ENCODE measurements at regions not wholly inside any gene's neighbourhood (a gene's known extent, or its start where the extent isn't known, plus 50 kb on each side); places are given as distances from the start of the nearest gene placed in this dataset.

DNA sequence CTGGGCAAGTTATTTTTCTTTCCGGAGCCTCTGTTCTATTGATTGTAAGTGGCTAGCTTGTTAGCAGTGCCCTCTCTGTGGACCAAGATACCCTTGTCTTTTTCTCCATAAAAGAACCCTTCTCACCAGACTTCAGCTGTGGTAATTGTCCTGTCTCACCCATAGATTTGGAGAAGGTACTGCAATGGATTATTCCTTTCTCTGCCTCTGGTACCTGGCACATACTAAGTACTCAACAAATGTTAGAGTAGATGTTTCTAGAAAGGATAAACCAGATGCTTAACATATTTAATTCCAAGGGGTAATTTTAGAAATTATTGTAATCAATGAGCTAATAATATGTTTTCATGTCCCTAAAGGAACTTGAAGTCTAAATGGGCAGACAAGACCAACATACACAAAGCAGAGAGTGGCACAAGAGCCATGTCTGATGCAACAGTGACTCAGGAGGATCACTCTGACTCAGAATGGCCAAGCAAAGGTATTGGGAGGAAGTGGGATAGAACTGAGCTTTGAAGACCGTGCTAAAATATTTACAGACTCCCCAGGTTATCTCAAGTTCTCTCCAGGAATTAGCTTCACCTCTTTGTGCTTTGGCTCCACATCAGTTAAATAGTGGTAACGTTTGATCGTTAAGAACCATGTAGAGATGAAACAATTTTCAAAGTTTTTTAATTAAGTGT lies 129.7 kb upstream of the OSR1 start:
- ATAC-seq (peak; percentile 84), FAIRE-seq (peak; percentile 52), DNase-seq (ENCODE audit: low spot score) (peak; percentile 88)
- intact Hi-C loops (cut with micrococcal nuclease; ENCODE audit: unreplicated experiment) = loop anchor here (1.0 kb wide), 1 partner anchor 17 kb away; no protein-coding TSS in a partner anchor
- in situ Hi-C loops (cut with HindIII; ENCODE audit: extremely low pct_ligation_motif_present, low pct_unique_long_range_greater_than_20kb) = no loop called here
- H2AFZ ChIP-seq (ENCODE audit: low read length) = no peak overlapping the region
- ChIA-PET CTCF (ENCODE audit: low intra/inter-chr PET ratio, low total read pairs) (no interaction called here), POLR2A (interaction anchor here (0.6 to 3.2 kb wide), 3 partner anchors 16 to 129 kb away, joined by 3 to 33 read pairs (median 3); no protein-coding TSS in a partner anchor)
- H3K27ac ChIP-seq (ENCODE audit: extremely low read length, insufficient read depth, low read length) = no peak overlapping the region
- H3K4me3 ChIP-seq (replicated peaks in 1 of 3; ENCODE audit: insufficient read depth in 1 of 3, low read depth in 2 of 3, low read length in 3 of 3) = no peak overlapping the region
- H3K36me3 ChIP-seq (replicated peaks in 1 of 2; ENCODE audit: control insufficient read depth in 1 of 2, insufficient read depth in 2 of 2, low read length in 2 of 2) = no peaks in the 10 kb centered on the region
- BruUV-seq (replicated peaks) = no TSS peak
- H3K4me2 ChIP-seq (ENCODE audit: low read depth, low read length) = no peak overlapping the region
- peaks cover 32% of the 10 kb centered on the region for H3K4me1 ChIP-seq (ENCODE audit: insufficient read depth, low read length)
- H3K9ac ChIP-seq (ENCODE audit: insufficient read depth, low read depth, low read length) = no peak overlapping the region
- H3K27me3 ChIP-seq (ENCODE audit: control insufficient read depth in 1 of 2, insufficient read depth in 2 of 2, low read length in 2 of 2) = no peaks in the 10 kb centered on the region
- H4K20me1 ChIP-seq (ENCODE audit: insufficient read depth, low read length) = no peaks in the 10 kb centered on the region
- WGBS (ENCODE audit: low lambda C conversion rate) = 33% methylated on average over 4 of the region's 4 CpGs
- H3K9me3 ChIP-seq (ENCODE audit: low read length) = no peaks in the 10 kb centered on the region
- no peaks in the 10 kb centered on the region for H3K79me2 ChIP-seq (ENCODE audit: insufficient read depth, low read length)
- TF ChIP-seq NFE2L2 (IDR thresholded peaks at IDR 0.05; ENCODE audit: low read length) = peak; percentile 39; the same call in 1 of the 2 replicates
- TF ChIP-seq RXRA (CRISPR knock-in tag; IDR thresholded peaks at IDR 0.05) = peak; percentile 72; the same call in 1 of the 2 replicates
- TF ChIP-seq SMAD3 (CRISPR knock-in tag; IDR thresholded peaks at IDR 0.05) = peak; percentile 73; the same call in 1 of the 2 replicates
- TF ChIP-seq, protein P1, sequence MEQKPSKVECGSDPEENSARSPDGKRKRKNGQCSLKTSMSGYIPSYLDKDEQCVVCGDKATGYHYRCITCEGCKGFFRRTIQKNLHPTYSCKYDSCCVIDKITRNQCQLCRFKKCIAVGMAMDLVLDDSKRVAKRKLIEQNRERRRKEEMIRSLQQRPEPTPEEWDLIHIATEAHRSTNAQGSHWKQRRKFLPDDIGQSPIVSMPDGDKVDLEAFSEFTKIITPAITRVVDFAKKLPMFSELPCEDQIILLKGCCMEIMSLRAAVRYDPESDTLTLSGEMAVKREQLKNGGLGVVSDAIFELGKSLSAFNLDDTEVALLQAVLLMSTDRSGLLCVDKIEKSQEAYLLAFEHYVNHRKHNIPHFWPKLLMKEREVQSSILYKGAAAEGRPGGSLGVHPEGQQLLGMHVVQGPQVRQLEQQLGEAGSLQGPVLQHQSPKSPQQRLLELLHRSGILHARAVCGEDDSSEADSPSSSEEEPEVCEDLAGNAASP (CRISPR knock-in tag; IDR thresholded peaks at IDR 0.05; ENCODE audit: borderline replicate concordance) = peak; percentile 84; the same call in 1 of the 2 replicates
- peak; percentile 98 for TF ChIP-seq CEBPG (CRISPR knock-in tag; IDR thresholded peaks at IDR 0.05)
- peak; percentile 38; the same call in 1 of the 2 replicates for TF ChIP-seq TBX2 (CRISPR knock-in tag; IDR thresholded peaks at IDR 0.05; ENCODE audit: borderline replicate concordance)
- TF ChIP-seq, protein P2, sequence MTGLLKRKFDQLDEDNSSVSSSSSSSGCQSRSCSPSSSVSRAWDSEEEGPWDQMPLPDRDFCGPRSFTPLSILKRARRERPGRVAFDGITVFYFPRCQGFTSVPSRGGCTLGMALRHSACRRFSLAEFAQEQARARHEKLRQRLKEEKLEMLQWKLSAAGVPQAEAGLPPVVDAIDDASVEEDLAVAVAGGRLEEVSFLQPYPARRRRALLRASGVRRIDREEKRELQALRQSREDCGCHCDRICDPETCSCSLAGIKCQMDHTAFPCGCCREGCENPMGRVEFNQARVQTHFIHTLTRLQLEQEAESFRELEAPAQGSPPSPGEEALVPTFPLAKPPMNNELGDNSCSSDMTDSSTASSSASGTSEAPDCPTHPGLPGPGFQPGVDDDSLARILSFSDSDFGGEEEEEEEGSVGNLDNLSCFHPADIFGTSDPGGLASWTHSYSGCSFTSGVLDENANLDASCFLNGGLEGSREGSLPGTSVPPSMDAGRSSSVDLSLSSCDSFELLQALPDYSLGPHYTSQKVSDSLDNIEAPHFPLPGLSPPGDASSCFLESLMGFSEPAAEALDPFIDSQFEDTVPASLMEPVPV (CRISPR knock-in tag; IDR thresholded peaks at IDR 0.05) = no peak
- peak in 1 of 2 experiments; percentile 31; a peak in 1 of 4 replicates for TF ChIP-seq KLF16 (CRISPR knock-in tag; IDR thresholded peaks at IDR 0.05)
- TF ChIP-seq GATAD1 (CRISPR knock-in tag; IDR thresholded peaks at IDR 0.05) = peak; percentile 29; the same call in 1 of the 2 replicates
- TF ChIP-seq, protein P3, sequence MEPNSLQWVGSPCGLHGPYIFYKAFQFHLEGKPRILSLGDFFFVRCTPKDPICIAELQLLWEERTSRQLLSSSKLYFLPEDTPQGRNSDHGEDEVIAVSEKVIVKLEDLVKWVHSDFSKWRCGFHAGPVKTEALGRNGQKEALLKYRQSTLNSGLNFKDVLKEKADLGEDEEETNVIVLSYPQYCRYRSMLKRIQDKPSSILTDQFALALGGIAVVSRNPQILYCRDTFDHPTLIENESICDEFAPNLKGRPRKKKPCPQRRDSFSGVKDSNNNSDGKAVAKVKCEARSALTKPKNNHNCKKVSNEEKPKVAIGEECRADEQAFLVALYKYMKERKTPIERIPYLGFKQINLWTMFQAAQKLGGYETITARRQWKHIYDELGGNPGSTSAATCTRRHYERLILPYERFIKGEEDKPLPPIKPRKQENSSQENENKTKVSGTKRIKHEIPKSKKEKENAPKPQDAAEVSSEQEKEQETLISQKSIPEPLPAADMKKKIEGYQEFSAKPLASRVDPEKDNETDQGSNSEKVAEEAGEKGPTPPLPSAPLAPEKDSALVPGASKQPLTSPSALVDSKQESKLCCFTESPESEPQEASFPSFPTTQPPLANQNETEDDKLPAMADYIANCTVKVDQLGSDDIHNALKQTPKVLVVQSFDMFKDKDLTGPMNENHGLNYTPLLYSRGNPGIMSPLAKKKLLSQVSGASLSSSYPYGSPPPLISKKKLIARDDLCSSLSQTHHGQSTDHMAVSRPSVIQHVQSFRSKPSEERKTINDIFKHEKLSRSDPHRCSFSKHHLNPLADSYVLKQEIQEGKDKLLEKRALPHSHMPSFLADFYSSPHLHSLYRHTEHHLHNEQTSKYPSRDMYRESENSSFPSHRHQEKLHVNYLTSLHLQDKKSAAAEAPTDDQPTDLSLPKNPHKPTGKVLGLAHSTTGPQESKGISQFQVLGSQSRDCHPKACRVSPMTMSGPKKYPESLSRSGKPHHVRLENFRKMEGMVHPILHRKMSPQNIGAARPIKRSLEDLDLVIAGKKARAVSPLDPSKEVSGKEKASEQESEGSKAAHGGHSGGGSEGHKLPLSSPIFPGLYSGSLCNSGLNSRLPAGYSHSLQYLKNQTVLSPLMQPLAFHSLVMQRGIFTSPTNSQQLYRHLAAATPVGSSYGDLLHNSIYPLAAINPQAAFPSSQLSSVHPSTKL (CRISPR knock-in tag; IDR thresholded peaks at IDR 0.05) = peak; percentile 91
- no peak for TF ChIP-seq NFATC3 (CRISPR knock-in tag; IDR thresholded peaks at IDR 0.05)
- no peak for TF ChIP-seq GABPA (IDR thresholded peaks at IDR 0.05; ENCODE audit: low read depth, low read length)
- TF ChIP-seq GABPA (CRISPR knock-in tag; IDR thresholded peaks at IDR 0.05; ENCODE audit: low read depth) = 0 out of 2 replicates have a peak, but pooled peaks have one; percentile 14
- no peak for TF ChIP-seq ZSCAN25 (CRISPR knock-in tag; IDR thresholded peaks at IDR 0.05)
- TF ChIP-seq, protein P4, sequence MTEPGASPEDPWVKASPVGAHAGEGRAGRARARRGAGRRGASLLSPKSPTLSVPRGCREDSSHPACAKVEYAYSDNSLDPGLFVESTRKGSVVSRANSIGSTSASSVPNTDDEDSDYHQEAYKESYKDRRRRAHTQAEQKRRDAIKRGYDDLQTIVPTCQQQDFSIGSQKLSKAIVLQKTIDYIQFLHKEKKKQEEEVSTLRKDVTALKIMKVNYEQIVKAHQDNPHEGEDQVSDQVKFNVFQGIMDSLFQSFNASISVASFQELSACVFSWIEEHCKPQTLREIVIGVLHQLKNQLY (CRISPR knock-in tag; IDR thresholded peaks at IDR 0.05) = 0 out of 2 replicates have a peak, but pooled peaks have one; percentile 19
- TF ChIP-seq NFIC (IDR thresholded peaks at IDR 0.05; ENCODE audit: low read length) = peak; percentile 74; the same call in 1 of the 2 replicates
- TF ChIP-seq FOXA1 (IDR thresholded peaks at IDR 0.05) = no peak
- peak; percentile 72 for TF ChIP-seq FOXA1 (CRISPR knock-in tag; IDR thresholded peaks at IDR 0.05)
- TF ChIP-seq CBFB (CRISPR knock-in tag; IDR thresholded peaks at IDR 0.05) = 0 out of 2 replicates have a peak, but pooled peaks have one; percentile 32

Data from HepG2 (cell line).